Neuronal stem cell (in vitro differentiated cells): ENCODE measurements at regions not wholly inside any gene's neighbourhood (a gene's known extent, or its start where the extent isn't known, plus 50 kb on each side); places are given as distances from the start of the nearest gene placed in this dataset.
A peak's percentile ranks its signal among the peaks of the same experiment; 100 is the strongest.

Experiments used
- DNase-seq: peaks from one replicate; pipeline ENCODE4 v3.0.0-alpha.2; 2013; ENCODE audit warnings: low spot score
- H2AFZ ChIP-seq: one replicate; pipeline ENCODE4 v1.6.1; 2013; ENCODE audit warnings: mild to moderate bottlenecking, low read length, inconsistent platforms
- H2AK5ac ChIP-seq: 2 replicates; pipeline ENCODE4 v1.6.1; 2013; ENCODE audit warnings: low read depth, mild to moderate bottlenecking, inconsistent platforms, low read length, moderate library complexity, mixed read lengths
- H2BK120ac ChIP-seq: 2 replicates; pipeline ENCODE4 v1.6.1; 2013; ENCODE audit warnings: low read depth, mild to moderate bottlenecking, inconsistent platforms, low read length, moderate library complexity, mixed read lengths
- H2BK12ac ChIP-seq: one replicate; pipeline ENCODE4 v1.6.1; 2013; ENCODE audit warnings: low read length, inconsistent platforms
- H2BK15ac ChIP-seq: 2 replicates; pipeline ENCODE4 v1.6.1; 2013; ENCODE audit warnings: mild to moderate bottlenecking, low read length, inconsistent platforms, mixed read lengths
- H2BK5ac ChIP-seq: one replicate; pipeline ENCODE4 v1.6.1; 2013; ENCODE audit warnings: inconsistent platforms, mild to moderate bottlenecking, low read length, moderate library complexity
- H3K14ac ChIP-seq: one replicate; pipeline ENCODE4 v1.6.1; 2013; ENCODE audit warnings: low read length, inconsistent platforms
- H3K18ac ChIP-seq: 2 replicates; pipeline ENCODE4 v1.6.1; 2013; ENCODE audit warnings: low read length, inconsistent platforms
- H3K23ac ChIP-seq: 2 replicates; pipeline ENCODE4 v1.6.1; 2013; ENCODE audit warnings: low read depth, mild to moderate bottlenecking, mixed read lengths, low read length, inconsistent platforms; ENCODE audit not compliant: poor library complexity
- H3K27ac ChIP-seq: replicated peaks from 3 replicates; pipeline ENCODE4 v1.5.1; 2013; ENCODE audit warnings: low read length, inconsistent platforms
- H3K27me3 ChIP-seq, 3 experiments: 2 replicates each; pipeline ENCODE4 v1.6.1; 2013; ENCODE audit warnings: low read length in 3 of 3, mild to moderate bottlenecking in 2 of 3, inconsistent platforms in 1 of 3, low read depth in 1 of 3, mixed read lengths in 1 of 3, moderate library complexity in 1 of 3; ENCODE audit not compliant: control insufficient read depth in 3 of 3, insufficient read depth in 3 of 3
- H3K36me3 ChIP-seq, 2 donors: replicated peaks in 1 of 2; 2 replicates each; pipeline ENCODE4 v1.6.1; 2013; ENCODE audit warnings: low read length in 2 of 2; ENCODE audit not compliant: control insufficient read depth in 2 of 2, insufficient read depth in 2 of 2
- H3K4ac ChIP-seq: 2 replicates; pipeline ENCODE4 v1.6.1; 2013; ENCODE audit warnings: inconsistent platforms, mild to moderate bottlenecking, low read length, moderate library complexity
- H3K4me1 ChIP-seq, 2 donors: 1 replicate in 1 of 2; 2 replicates in 1 of 2; pipeline ENCODE4 v1.6.1; 2013; ENCODE audit warnings: low read length in 2 of 2, low read depth in 1 of 2; ENCODE audit not compliant: control insufficient read depth in 2 of 2, insufficient read depth in 1 of 2
- H3K4me2 ChIP-seq: one replicate; pipeline ENCODE4 v1.6.1; 2013; ENCODE audit warnings: mild to moderate bottlenecking, low read length, inconsistent platforms; ENCODE audit not compliant: insufficient read depth, poor library complexity, severe bottlenecking
- H3K4me3 ChIP-seq, 2 donors: 2 replicates each; pipeline ENCODE4 v1.5.1; 2013; ENCODE audit warnings: low read length in 2 of 2, mild to moderate bottlenecking in 2 of 2, inconsistent platforms in 1 of 2, moderate library complexity in 1 of 2
- H3K79me1 ChIP-seq: one replicate; pipeline ENCODE4 v1.6.1; 2013; ENCODE audit warnings: low read depth, mild to moderate bottlenecking, inconsistent platforms, low read length, moderate library complexity
- H3K9ac ChIP-seq: one replicate; pipeline ENCODE4 v1.6.1; 2013; ENCODE audit warnings: mild to moderate bottlenecking, low read depth, low read length, inconsistent platforms; ENCODE audit not compliant: poor library complexity
- H3K9me3 ChIP-seq, 2 donors: replicated peaks in 1 of 2; 2 replicates each; pipeline versions ENCODE3 to v1.6.1; 2013; ENCODE audit warnings: low read length in 2 of 2, mild to moderate bottlenecking in 2 of 2, inconsistent platforms in 1 of 2, low read depth in 1 of 2, mixed read lengths in 1 of 2, moderate library complexity in 1 of 2; ENCODE audit not compliant: control insufficient read depth in 2 of 2, insufficient read depth in 1 of 2
- H4K8ac ChIP-seq: one replicate; pipeline ENCODE4 v1.6.1; 2013; ENCODE audit warnings: low read depth, mild to moderate bottlenecking, inconsistent platforms, low read length, moderate library complexity
- H4K91ac ChIP-seq: one replicate; pipeline ENCODE4 v1.6.1; 2013; ENCODE audit warnings: low read length, low read depth, mild to moderate bottlenecking, inconsistent platforms; ENCODE audit not compliant: poor library complexity
- WGBS, 2 donors: extraction: QIAGEN DNeasy Blood & Tissue Kit; methylation state at CpG; one replicate each; pipeline ENCODE4 v1.1.7; 2013; ENCODE audit warnings: missing lambda C conversion rate in 2 of 2, mixed read lengths in 1 of 2; ENCODE audit not compliant: insufficient read length in 2 of 2, insufficient replicate concordance in 1 of 2; ENCODE audit errors: extremely low coverage in 2 of 2; 5-methylcytosine and 5-hydroxymethylcytosine counted together

- H3K27ac ChIP-seq, result no peak overlapping the region
- H2BK12ac ChIP-seq, result no peak overlapping the region
- no peaks in the 10 kb centered on the region for H3K4me1 ChIP-seq
- no peaks in the 10 kb centered on the region for H3K9me3 ChIP-seq
- H3K23ac ChIP-seq, result no peak overlapping the region
- no peak overlapping the region for H3K4me2 ChIP-seq
- H2BK5ac ChIP-seq, result no peak overlapping the region
- no peak overlapping the region for H3K9ac ChIP-seq
- no peak overlapping the region for H4K91ac ChIP-seq
- H3K4ac ChIP-seq, result no peak overlapping the region
- no peak overlapping the region for H2BK15ac ChIP-seq
- H2BK120ac ChIP-seq, result no peak overlapping the region
- no peak overlapping the region for H2AK5ac ChIP-seq
- H3K27me3 ChIP-seq, result no peaks in the 10 kb centered on the region
- no peaks in the 10 kb centered on the region for H3K79me1 ChIP-seq
- no peak overlapping the region for H3K18ac ChIP-seq
- DNase-seq, result no peak
- H2AFZ ChIP-seq, result no peak overlapping the region
- H3K4me3 ChIP-seq, result no peak overlapping the region
- H3K36me3 ChIP-seq, result no peaks in the 10 kb centered on the region
- no peak overlapping the region for H4K8ac ChIP-seq
- H3K14ac ChIP-seq, result no peak overlapping the region
- no CpG with 5 or more reads among the region's 4 CpGs for WGBS, 2 donors
Measured at GRCh38 chr9:13352451-13352979, 73.0 kb upstream of the MPDZ start.

GRCh38 chr9:13351778-13352386 lies 72.4 kb upstream of the MPDZ start:
- no peak overlapping the region for H2BK15ac ChIP-seq
- no peak overlapping the region for H3K4me3 ChIP-seq
- H3K4ac ChIP-seq, result no peak overlapping the region
- no peak overlapping the region for H3K27ac ChIP-seq
- H2BK12ac ChIP-seq, result no peak overlapping the region
- no peak overlapping the region for H2BK5ac ChIP-seq
- DNase-seq, result peak; percentile 8
- H3K9me3 ChIP-seq, result no peaks in the 10 kb centered on the region
- no peak overlapping the region for H4K8ac ChIP-seq
- H3K18ac ChIP-seq, result no peak overlapping the region
- no peaks in the 10 kb centered on the region for H3K36me3 ChIP-seq
- no peak overlapping the region for H3K9ac ChIP-seq
- no peak overlapping the region for H3K23ac ChIP-seq
- H3K79me1 ChIP-seq, result no peaks in the 10 kb centered on the region
- no peak overlapping the region for H2AFZ ChIP-seq
- H3K4me1 ChIP-seq, result no peaks in the 10 kb centered on the region
- no peak overlapping the region for H2BK120ac ChIP-seq
- H4K91ac ChIP-seq, result no peak overlapping the region
- H3K14ac ChIP-seq, result no peak overlapping the region
- no peak overlapping the region for H3K4me2 ChIP-seq
- no CpG with 5 or more reads among the region's 3 CpGs for WGBS, 2 donors
- no peak overlapping the region for H2AK5ac ChIP-seq
- no peaks in the 10 kb centered on the region for H3K27me3 ChIP-seq

GRCh38 chr9:13332571-13332970 lies 53.1 kb upstream of the MPDZ start:
- Histone ChIP-seq H3K4me1 (peaks cover 0 to 2% of the 10 kb centered on the region in 2 donors), H3K4ac (no peak overlapping the region), H2BK15ac (no peak overlapping the region), H3K9ac (no peak overlapping the region), H2AFZ (peak overlapping the region; percentile 39), H2AK5ac (no peak overlapping the region), H2BK12ac (no peak overlapping the region), H3K9me3 (no peaks in the 10 kb centered on the region), H3K4me2 (no peak overlapping the region), H3K27me3 (no peaks in the 10 kb centered on the region), H3K4me3 (no peak overlapping the region), H4K91ac (no peak overlapping the region), H2BK120ac (no peak overlapping the region), H3K36me3 (no peaks in the 10 kb centered on the region), H3K79me1 (no peaks in the 10 kb centered on the region), H3K23ac (no peak overlapping the region), H4K8ac (no peak overlapping the region), H2BK5ac (no peak overlapping the region), H3K27ac (no peak overlapping the region), H3K18ac (no peak overlapping the region), H3K14ac (no peak overlapping the region)
- no CpG with 5 or more reads among the region's 2 CpGs for WGBS, 2 donors
- DNase-seq, result no peak

- Histone ChIP-seq H3K14ac (no peak overlapping the region), H3K9ac (no peak overlapping the region), H4K8ac (no peak overlapping the region), H2BK5ac (no peak overlapping the region), H3K23ac (no peak overlapping the region), H2BK15ac (no peak overlapping the region), H3K4me2 (no peak overlapping the region), H3K27ac (no peak overlapping the region), H4K91ac (no peak overlapping the region), H3K79me1 (no peaks in the 10 kb centered on the region), H3K27me3 (no peaks in the 10 kb centered on the region), H3K4me1 (peaks cover 0 to 2% of the 10 kb centered on the region in 2 donors), H2BK12ac (no peak overlapping the region), H3K4me3 (no peak overlapping the region), H3K18ac (no peak overlapping the region), H3K36me3 (no peaks in the 10 kb centered on the region), H2BK120ac (no peak overlapping the region), H2AK5ac (no peak overlapping the region), H2AFZ (no peak overlapping the region), H3K9me3 (no peaks in the 10 kb centered on the region), H3K4ac (no peak overlapping the region)
- no peak for DNase-seq
- no CpG with 5 or more reads among the region's 3 CpGs for WGBS, 2 donors
Measured at GRCh38 chr9:13331320-13331719, 51.8 kb upstream of the MPDZ start.
